ENCODE measurements at regions not wholly inside any gene's neighbourhood (a gene's known extent, or its start where the extent isn't known, plus 50 kb on each side); places are given as distances from the start of the nearest gene placed in this dataset.

- TF ChIP-seq YY1 (IDR thresholded peaks at IDR 0.05; ENCODE audit: insufficient read depth, insufficient read length) (no peak), SUZ12 (IDR thresholded peaks at IDR 0.05; ENCODE audit: extremely low read depth, insufficient read depth, insufficient read length) (no peak), ZNF274 (IDR thresholded peaks at IDR 0.05; ENCODE audit: low read depth, low read length) (no peak)
These were observed 66.9 kb upstream of the PRDM11 start for GRCh38 chr11:45079567-45079942.
